AG04449 (cell line): ENCODE measurements at regions not wholly inside any gene's neighbourhood (a gene's known extent, or its start where the extent isn't known, plus 50 kb on each side); places are given as distances from the start of the nearest gene placed in this dataset.

Experiments used
- CTCF ChIA-PET: fragments of 350-600 bp; formaldehyde crosslinking; extraction: SDS; loops from one replicate; lab custom pipeline; 2021; ENCODE audit warnings: antibody characterized with exemption; lab: Yijun Ruan, JAX
- POLR2A ChIA-PET: fragments of 400-600, 350-600 bp; formaldehyde crosslinking; extraction: SDS; loops from one replicate; lab custom pipeline; 2020; ENCODE audit warnings: antibody characterized with exemption, inconsistent platforms; lab: Yijun Ruan, JAX
- DNase-seq: peaks from one replicate; pipeline ENCODE4 v3.0.0-alpha.2; 2010; ENCODE audit warnings: low read depth, low spot score
- H3K4me3 ChIP-seq: 2 replicates; pipeline ENCODE4 v1.5.1; 2011; ENCODE audit warnings: low read depth, mild to moderate bottlenecking, control low read depth, low read length
- TF ChIP-seq, protein P1 (sequence below): IDR thresholded peaks from one replicate; pipeline ENCODE4 v1.5.1; 2011; ENCODE audit warnings: mild to moderate bottlenecking, moderate library complexity, low read length, control low read depth, inconsistent platforms; ENCODE audit not compliant: insufficient read depth; ENCODE audit errors: missing control alignments

DNA sequence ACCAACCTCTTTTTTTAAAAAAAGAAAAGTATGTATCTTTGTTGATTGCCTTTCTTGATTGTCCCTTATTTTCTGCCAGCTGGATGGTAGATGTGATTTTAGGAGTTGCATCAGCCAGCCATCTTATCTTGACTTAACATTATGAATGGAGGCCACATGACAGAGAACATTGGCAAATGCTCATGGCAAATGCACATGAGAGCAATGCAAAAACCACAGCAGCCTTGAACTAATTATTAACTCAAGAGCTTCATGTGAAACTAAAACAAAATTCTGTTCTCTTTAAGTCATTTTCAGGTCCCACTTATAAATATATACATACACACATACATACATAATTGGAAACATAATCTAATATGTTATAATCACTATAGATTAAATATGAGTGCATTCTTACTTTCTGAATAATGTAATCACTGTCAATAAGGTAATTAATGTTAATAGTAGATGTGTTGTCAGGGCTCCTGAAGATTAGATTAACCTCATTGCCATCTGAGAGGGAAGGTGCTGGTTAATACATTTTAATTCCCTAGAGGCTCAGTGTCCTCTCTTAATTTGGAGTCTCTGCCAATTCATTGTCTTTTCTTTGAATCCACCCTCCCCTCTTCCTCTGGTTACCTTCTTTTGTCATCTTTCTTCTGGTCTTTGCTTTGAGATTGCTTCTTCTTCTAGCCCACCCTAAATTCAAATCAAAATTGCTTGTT is 962.2 kb downstream of the ADGRL2 start:
- TF ChIP-seq, protein P1, sequence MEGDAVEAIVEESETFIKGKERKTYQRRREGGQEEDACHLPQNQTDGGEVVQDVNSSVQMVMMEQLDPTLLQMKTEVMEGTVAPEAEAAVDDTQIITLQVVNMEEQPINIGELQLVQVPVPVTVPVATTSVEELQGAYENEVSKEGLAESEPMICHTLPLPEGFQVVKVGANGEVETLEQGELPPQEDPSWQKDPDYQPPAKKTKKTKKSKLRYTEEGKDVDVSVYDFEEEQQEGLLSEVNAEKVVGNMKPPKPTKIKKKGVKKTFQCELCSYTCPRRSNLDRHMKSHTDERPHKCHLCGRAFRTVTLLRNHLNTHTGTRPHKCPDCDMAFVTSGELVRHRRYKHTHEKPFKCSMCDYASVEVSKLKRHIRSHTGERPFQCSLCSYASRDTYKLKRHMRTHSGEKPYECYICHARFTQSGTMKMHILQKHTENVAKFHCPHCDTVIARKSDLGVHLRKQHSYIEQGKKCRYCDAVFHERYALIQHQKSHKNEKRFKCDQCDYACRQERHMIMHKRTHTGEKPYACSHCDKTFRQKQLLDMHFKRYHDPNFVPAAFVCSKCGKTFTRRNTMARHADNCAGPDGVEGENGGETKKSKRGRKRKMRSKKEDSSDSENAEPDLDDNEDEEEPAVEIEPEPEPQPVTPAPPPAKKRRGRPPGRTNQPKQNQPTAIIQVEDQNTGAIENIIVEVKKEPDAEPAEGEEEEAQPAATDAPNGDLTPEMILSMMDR = no peak
- ChIA-PET CTCF (no interaction called here), POLR2A (no interaction called here)
- no peak overlapping the region for H3K4me3 ChIP-seq
- DNase-seq = no peak

DNA sequence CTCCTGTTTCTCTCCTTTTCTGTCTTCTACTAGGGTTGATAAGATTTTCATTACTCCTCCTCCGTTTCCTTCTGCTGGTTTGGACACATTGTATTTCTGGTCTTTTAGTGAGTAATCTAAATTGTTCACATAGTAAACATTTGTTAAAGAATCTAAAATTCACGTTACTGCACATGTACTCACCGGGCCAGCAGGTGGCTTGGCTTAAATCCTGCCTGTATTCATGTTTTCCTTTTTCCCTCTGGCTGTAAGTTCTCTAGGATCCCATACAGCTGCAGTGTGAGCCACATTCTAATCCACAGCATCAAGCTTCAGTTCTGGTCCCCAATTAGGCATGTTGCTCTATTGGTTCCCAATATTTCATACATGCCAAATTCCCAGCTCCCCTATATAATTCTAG is 958.3 kb downstream of the ADGRL2 start:
- CTCF ChIA-PET = no interaction called here
- DNase-seq = no peak
- TF ChIP-seq, protein P1 = no peak
- POLR2A ChIA-PET = no interaction called here
- H3K4me3 ChIP-seq = no peak overlapping the region

DNA sequence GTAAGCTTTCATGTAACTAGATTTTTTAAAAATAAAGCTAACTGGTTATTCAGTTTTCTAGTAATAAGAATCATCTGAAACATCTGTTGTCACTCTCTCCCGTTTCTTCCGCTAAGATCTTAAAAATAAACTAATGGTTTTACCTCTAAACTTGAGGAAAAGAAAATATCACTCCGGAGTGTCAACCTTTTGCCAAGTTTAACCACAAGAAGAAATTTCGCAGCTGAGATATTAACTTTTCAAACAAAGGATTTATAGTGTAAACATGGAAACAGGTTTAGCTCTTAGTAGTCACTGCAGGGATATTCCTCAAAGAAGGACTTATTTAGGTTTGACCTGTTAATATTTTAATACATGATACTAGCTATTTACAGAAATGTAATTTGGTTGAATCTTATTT is 954.9 kb downstream of the ADGRL2 start:
- H3K4me3 ChIP-seq = no peak overlapping the region
- CTCF ChIA-PET = no interaction called here
- DNase-seq = no peak
- TF ChIP-seq, protein P1 = no peak
- POLR2A ChIA-PET = no interaction called here

DNA sequence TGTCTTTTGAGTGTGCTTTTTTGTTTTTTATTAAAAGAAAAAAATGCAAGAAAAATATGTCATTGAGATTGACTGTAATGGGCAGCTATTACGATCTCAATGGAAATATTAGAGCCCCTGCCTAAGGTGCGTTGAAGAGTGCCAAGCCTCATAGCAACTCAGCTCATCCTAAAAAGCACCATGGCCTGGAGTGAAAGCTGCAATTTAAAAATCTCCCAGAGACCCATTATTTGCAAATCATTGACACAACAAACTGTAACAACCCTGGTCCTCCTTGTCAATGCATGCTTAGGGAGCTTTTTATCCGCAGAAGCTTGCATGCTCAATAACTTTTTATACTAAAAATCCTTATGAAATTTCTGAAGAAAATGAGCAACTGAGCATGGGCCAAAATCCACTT is 954.5 kb downstream of the ADGRL2 start:
- no peak overlapping the region for H3K4me3 ChIP-seq
- CTCF ChIA-PET = no interaction called here
- POLR2A ChIA-PET = no interaction called here
- no peak for DNase-seq
- TF ChIP-seq, protein P1 = no peak

DNA sequence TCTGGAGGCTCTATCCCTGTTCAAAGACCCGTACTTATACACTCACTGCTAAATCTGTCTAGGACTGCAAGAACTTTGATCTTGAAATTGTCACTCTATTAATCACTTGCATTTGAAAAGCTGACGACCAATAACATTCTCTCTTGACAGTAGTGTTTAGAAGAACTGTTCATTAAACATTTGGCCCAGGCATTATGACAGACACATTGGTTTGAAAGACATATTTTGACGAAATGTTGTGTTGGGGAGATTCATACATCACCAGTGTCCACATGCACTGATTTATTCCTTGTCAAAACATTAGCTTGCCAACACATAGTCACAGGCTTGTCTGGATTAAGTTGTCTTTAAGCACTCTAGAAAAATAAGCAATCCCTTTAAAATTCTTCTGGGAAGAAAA is 951.3 kb downstream of the ADGRL2 start:
- ChIA-PET POLR2A (no interaction called here), CTCF (no interaction called here)
- TF ChIP-seq, protein P1 = no peak
- no peak for DNase-seq
- no peak overlapping the region for H3K4me3 ChIP-seq

DNA sequence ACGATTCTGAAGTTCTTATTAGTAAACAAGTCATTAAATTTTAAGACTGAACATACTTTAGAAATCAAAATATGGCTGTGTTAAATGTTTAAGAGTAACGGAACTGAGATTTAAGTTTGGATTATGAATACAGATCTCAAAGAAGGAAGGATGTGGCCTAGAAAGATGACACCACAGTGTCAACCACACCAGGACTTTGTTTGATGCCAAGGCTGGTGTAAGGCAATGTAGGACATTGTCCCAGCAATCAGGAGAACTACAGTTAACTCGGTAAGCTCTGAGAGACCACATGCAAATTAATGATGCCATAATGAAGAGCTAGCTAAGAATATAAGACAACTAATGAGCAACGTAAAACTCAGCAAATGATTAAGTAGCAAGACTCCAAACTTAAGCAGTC is 932.9 kb downstream of the ADGRL2 start:
- TF ChIP-seq, protein P1 = no peak
- no peak overlapping the region for H3K4me3 ChIP-seq
- DNase-seq = no peak
- ChIA-PET POLR2A (no interaction called here), CTCF (no interaction called here)
